NCI-H2227 (cell line): ENCODE measurements at regions not wholly inside any gene's neighbourhood (a gene's known extent, or its start where the extent isn't known, plus 50 kb on each side); places are given as distances from the start of the nearest gene placed in this dataset.
"Not testable (repeated sequence)": the region's sequence is repeated elsewhere in the genome, so short reads cannot be mapped to it uniquely, and the experiment has no call there.

ENCODE experiments used
- DNase-seq: peaks from one replicate; lab custom pipeline; 2025; ENCODE audit not compliant: unreplicated experiment; lab: John Stamatoyannopoulos, UW

- DNase-seq: no peak
These were observed 154.8 kb upstream of the IRS2 start for GRCh38 chr13:109941221-109941620.

GRCh38 chr13:109940637-109941036, 154.3 kb upstream of the IRS2 start:
- DNase-seq: no peak

GRCh38 chr13:109939838-109940237, 153.5 kb upstream of the IRS2 start:
- no peak for DNase-seq

- DNase-seq: no peak
These were observed 152.8 kb upstream of the IRS2 start for GRCh38 chr13:109939180-109939579.

GRCh38 chr13:109938255-109938936, 152.0 kb upstream of the IRS2 start:
- DNase-seq: no peak

GRCh38 chr13:109934520-109934919, 148.1 kb upstream of the IRS2 start:
- not testable (repeated sequence) for DNase-seq

- no peak for DNase-seq
These were observed 147.1 kb upstream of the IRS2 start for GRCh38 chr13:109933476-109933875.

GRCh38 chr13:109924376-109924775, 138.0 kb upstream of the IRS2 start:
- no peak for DNase-seq

GRCh38 chr13:109922518-109922917, 136.1 kb upstream of the IRS2 start:
- no peak for DNase-seq

- DNase-seq: no peak
These were observed 133.5 kb upstream of the IRS2 start for GRCh38 chr13:109919715-109920375.

- no peak for DNase-seq
These were observed 131.9 kb upstream of the IRS2 start for GRCh38 chr13:109918179-109918711.

GRCh38 chr13:109917422-109917821, 131.0 kb upstream of the IRS2 start:
- no peak for DNase-seq

GRCh38 chr13:109913936-109914510, 127.6 kb upstream of the IRS2 start:
- DNase-seq: no peak

- no peak for DNase-seq
These were observed 126.8 kb upstream of the IRS2 start for GRCh38 chr13:109913186-109913585.

GRCh38 chr13:109910194-109910593, 123.8 kb upstream of the IRS2 start:
- DNase-seq: no peak

GRCh38 chr13:109906976-109907375, 120.6 kb upstream of the IRS2 start:
- no peak for DNase-seq

GRCh38 chr13:109904218-109904617, 117.8 kb upstream of the IRS2 start:
- no peak for DNase-seq

GRCh38 chr13:109900741-109901140, 114.4 kb upstream of the IRS2 start:
- DNase-seq: no peak

- no peak for DNase-seq
These were observed 113.9 kb upstream of the IRS2 start for GRCh38 chr13:109900320-109900719.

GRCh38 chr13:109899748-109900147, 113.4 kb upstream of the IRS2 start:
- DNase-seq: no peak

GRCh38 chr13:109899316-109899715, 112.9 kb upstream of the IRS2 start:
- no peak for DNase-seq

- no peak for DNase-seq
These were observed 111.7 kb upstream of the IRS2 start for GRCh38 chr13:109897988-109898624.
